ENCODE measurements at regions not wholly inside any gene's neighbourhood (a gene's known extent, or its start where the extent isn't known, plus 50 kb on each side); places are given as distances from the start of the nearest gene placed in this dataset.
A peak's percentile ranks its signal among the peaks of the same experiment; 100 is the strongest.

DNA sequence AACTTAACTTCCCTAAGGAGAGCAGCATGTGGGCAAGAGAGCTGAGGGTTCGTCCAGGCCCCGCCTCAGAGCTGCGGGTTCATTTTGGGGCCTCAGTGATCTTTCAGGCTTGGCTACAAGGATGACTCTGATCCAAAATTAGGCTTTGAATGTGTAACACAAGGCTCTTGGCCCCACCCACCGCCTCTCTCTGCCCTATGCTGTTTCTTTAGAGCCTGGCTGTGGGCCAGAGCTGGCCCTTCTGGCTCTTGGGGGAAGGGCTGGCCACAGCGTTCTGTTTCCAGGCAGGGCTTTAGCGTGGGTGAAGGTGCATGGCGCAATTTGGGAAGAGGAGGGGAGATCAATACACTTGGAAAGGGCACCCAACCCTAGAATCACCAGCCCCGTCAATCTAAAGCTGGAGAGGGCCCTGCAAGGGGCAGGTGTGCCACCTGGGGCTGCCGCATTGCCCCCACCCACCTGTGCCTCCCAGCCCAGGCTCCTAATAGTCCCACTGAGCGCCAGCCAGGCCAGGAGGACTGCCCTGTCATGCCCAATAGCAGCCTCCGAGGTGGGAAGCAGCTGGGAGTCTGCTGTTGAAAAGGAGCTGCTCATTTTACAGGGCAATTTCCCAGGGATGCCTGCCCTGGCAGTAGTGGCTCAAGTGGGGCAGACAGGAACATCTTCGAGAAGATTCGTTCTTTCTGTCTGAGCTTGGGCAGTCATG, 84.5 kb upstream of the MAML3 start:
- DNase-seq (ENCODE audit: low read depth) = peak; percentile 96
- TF ChIP-seq, protein P1, sequence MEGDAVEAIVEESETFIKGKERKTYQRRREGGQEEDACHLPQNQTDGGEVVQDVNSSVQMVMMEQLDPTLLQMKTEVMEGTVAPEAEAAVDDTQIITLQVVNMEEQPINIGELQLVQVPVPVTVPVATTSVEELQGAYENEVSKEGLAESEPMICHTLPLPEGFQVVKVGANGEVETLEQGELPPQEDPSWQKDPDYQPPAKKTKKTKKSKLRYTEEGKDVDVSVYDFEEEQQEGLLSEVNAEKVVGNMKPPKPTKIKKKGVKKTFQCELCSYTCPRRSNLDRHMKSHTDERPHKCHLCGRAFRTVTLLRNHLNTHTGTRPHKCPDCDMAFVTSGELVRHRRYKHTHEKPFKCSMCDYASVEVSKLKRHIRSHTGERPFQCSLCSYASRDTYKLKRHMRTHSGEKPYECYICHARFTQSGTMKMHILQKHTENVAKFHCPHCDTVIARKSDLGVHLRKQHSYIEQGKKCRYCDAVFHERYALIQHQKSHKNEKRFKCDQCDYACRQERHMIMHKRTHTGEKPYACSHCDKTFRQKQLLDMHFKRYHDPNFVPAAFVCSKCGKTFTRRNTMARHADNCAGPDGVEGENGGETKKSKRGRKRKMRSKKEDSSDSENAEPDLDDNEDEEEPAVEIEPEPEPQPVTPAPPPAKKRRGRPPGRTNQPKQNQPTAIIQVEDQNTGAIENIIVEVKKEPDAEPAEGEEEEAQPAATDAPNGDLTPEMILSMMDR (conservative IDR thresholded peaks at IDR 0.05; ENCODE audit: control insufficient read depth, insufficient read depth, low read depth, low read length) = no peak
- H3K4me3 ChIP-seq (ENCODE audit: control insufficient read depth, low read depth, low read length) = peak overlapping the region; percentile 9

DNA sequence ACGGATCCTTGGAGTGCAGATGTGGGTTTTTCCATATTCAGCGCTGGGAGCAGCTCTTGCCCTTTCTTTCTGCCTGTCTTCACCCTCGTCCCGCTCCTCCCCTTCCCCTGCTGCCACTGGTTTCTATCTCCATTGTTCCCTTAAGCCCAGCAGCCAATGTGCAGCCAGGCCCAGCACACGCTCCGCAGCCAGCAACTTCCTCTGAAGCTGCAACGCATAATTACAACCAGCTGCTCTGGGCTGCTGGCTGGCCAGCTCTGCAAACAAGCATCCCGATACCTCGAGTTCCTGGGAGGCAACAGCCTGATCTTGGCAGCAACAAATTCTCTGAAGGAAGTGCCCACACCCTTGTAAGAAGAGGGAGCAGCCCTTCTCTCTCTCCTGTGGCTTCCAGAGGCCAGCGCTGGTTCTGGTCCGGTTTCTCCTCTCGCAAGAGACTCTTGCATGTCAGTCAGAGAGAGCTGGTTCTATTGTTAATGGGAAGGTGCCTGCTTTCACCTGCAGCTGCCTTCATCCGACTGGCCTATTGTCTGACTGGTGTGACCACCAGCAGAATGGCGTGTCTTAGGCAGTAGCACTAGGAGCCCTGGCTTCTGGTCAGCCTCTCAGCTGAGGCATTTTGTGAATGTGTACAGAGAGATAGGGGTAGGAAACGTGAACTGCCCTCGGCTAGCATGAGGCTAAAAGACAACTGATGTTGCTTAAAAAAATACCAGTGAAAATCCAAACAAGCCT, 83.8 kb upstream of the MAML3 start:
- TF ChIP-seq, protein P1 (conservative IDR thresholded peaks at IDR 0.05; ENCODE audit: control insufficient read depth, insufficient read depth, low read depth, low read length) = no peak
- peak overlapping the region; percentile 9 for H3K4me3 ChIP-seq (ENCODE audit: control insufficient read depth, low read depth, low read length)
- peak; percentile 97 for DNase-seq (ENCODE audit: low read depth)

DNA sequence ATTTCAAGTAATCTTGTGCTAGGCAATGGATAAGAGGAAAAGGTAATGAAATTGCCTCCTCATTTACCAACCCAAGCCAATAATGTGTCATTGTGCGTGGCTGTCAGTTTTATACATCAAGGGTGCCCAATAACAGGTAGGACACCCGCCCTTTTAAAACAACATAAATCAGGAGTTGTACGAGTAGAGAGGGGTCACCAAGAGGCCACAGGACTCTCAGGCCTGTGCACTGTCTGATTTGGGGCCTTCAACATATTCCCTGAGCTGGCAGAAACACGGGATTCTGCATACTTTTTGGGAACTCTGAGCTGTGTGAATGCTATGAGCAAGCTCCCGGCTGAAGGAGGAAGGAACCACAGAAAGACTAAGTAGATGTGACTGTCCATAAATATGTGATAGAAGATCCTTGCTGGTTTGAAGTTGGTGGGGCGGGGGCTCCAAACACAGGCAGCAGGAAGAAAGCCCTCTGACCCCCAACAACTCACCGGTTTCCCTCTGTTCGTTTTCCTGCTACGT, 82.7 kb upstream of the MAML3 start:
- no peak overlapping the region for H3K4me3 ChIP-seq (ENCODE audit: control insufficient read depth, low read depth, low read length)
- TF ChIP-seq, protein P1 (conservative IDR thresholded peaks at IDR 0.05; ENCODE audit: control insufficient read depth, insufficient read depth, low read depth, low read length) = no peak
- no peak for DNase-seq (ENCODE audit: low read depth)

DNA sequence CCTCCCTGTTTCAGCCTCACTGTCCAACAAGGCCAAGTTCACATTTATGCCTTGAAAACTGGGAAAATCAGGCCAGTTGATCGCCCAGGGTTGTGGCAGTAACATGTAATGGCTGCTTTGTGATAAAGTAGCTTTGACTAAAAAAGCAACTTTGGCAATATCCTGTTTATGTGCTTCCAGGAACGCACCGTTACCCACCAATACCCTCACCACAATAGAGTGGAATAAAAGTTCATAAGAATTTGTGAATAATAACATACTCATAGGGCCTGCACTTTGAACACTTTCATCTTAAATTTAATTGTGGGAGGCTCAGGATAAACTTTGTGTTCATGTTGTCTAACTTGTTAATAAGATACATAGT, 80.7 kb upstream of the MAML3 start:
- TF ChIP-seq, protein P1 (conservative IDR thresholded peaks at IDR 0.05; ENCODE audit: control insufficient read depth, insufficient read depth, low read depth, low read length) = no peak
- no peak for DNase-seq (ENCODE audit: low read depth)
- H3K4me3 ChIP-seq (ENCODE audit: control insufficient read depth, low read depth, low read length) = no peak overlapping the region

DNA sequence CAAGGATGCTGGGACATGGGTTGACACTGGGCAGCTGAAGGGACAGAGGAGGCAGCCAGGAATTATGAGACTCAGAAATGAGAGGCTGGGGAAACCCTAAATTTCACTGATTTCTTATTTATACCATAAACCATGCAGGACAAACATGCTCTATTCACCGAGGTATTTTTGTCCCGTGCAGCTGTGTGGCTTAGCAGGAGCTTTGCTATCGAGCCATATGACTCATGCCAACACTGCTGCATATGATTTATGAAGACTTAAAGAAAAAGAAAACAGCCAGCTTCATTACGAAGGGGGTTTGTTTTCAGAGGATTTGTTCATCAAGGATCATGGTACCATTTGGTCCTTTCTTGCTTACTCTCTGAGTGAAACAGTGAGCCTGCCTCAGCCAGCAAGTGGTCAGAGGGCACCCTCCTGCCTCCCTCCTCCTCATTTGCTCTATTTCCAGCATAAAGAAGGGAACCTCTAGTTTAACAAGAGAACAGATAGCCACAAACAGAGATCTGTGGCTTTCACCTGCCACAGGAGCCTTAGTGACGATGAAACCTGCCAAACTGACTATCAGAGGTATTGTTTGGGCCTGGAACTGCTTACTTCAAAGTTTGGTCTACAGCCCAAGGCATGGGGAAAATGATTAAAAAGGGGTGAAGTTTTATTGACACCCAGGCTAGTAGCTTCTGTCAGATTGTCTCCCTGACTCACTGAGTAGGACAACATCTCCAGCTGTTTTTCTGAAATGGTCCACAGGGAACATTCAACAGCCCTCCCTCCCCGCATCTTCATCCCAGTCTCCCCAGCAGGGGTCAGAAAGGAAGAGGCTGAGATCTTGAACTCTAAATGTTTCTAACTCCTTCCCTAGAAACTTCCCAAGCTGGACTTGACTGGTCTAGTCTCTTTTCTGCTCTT, 80.1 kb upstream of the MAML3 start:
- TF ChIP-seq, protein P1 (conservative IDR thresholded peaks at IDR 0.05; ENCODE audit: control insufficient read depth, insufficient read depth, low read depth, low read length) = peak; percentile 18
- peak; percentile 87 for DNase-seq (ENCODE audit: low read depth)
- H3K4me3 ChIP-seq (ENCODE audit: control insufficient read depth, low read depth, low read length) = no peak overlapping the region

DNA sequence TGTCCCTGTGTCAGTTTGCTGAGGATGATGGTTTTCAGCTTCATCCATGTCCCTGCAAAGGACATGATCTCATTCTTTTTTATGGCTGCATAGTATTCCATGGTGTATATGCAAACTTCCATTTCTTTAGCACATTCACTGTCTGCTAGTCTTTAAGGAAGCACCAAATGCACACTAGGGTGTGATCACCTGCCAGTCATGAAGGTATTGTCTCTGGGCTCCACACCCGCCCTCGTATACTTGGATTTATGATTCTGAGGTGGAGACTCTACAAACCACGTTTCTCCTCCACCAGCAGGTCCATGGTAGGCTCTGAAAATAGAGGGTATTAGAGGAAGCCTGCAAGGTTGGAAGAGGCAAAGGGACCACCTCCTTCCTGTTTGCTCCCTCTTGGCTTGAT, 75.9 kb upstream of the MAML3 start:
- TF ChIP-seq, protein P1 (conservative IDR thresholded peaks at IDR 0.05; ENCODE audit: control insufficient read depth, insufficient read depth, low read depth, low read length) = no peak
- H3K4me3 ChIP-seq (ENCODE audit: control insufficient read depth, low read depth, low read length) = no peak overlapping the region
- DNase-seq (ENCODE audit: low read depth) = no peak
